ENCODE measurements at regions not wholly inside any gene's neighbourhood (a gene's known extent, or its start where the extent isn't known, plus 50 kb on each side); places are given as distances from the start of the nearest gene placed in this dataset.

GRCh38 chr10:62651341-62651740, 153.2 kb upstream of the ADO start:
- Histone ChIP-seq H3K36me3 (no peaks in the 10 kb centered on the region), H3K27ac (no peak overlapping the region), H3K4me3 (no peak overlapping the region), H3K27me3 (no peaks in the 10 kb centered on the region), H3K9me3 (no peaks in the 10 kb centered on the region), H3K4me1 (no peaks in the 10 kb centered on the region)
- WGBS (ENCODE audit: insufficient coverage, low coverage, low lambda C conversion rate, missing lambda C conversion rate), result 48% methylated on average over 2 of the region's 2 CpGs
- TF ChIP-seq CTCF (IDR thresholded peaks at IDR 0.05), result no peak
- TF ChIP-seq POLR2A (IDR thresholded peaks at IDR 0.05), result no peak
- no peak for DNase-seq
- intact Hi-C loops (cut with DNase I), result no loop called here
- no peak for ATAC-seq

- intact Hi-C loops (cut with DNase I), result no loop called here
- ATAC-seq, result no peak
- Histone ChIP-seq H3K4me3 (no peak overlapping the region), H3K4me1 (no peaks in the 10 kb centered on the region), H3K27me3 (no peaks in the 10 kb centered on the region), H3K9me3 (no peaks in the 10 kb centered on the region), H3K27ac (no peak overlapping the region), H3K36me3 (no peaks in the 10 kb centered on the region)
- TF ChIP-seq POLR2A (IDR thresholded peaks at IDR 0.05) (no peak), CTCF (IDR thresholded peaks at IDR 0.05) (no peak)
- WGBS (ENCODE audit: insufficient coverage, low coverage, low lambda C conversion rate, missing lambda C conversion rate), result 29% methylated on average over 2 of the region's 2 CpGs
- no peak for DNase-seq
Measured at GRCh38 chr10:62652114-62652513, 152.4 kb upstream of the ADO start.

GRCh38 chr10:62652564-62652963, 152.0 kb upstream of the ADO start:
- H3K27ac ChIP-seq, result no peak overlapping the region
- ATAC-seq, result no peak

GRCh38 chr10:62653254-62653653, 151.3 kb upstream of the ADO start:
- Histone ChIP-seq H3K9me3 (no peaks in the 10 kb centered on the region), H3K27ac (no peak overlapping the region), H3K4me1 (no peaks in the 10 kb centered on the region), H3K4me3 (no peak overlapping the region), H3K36me3 (no peaks in the 10 kb centered on the region), H3K27me3 (no peaks in the 10 kb centered on the region)
- intact Hi-C loops (cut with DNase I), result no loop called here
- 62% methylated on average over 6 of the region's 6 CpGs for WGBS (ENCODE audit: insufficient coverage, low coverage, low lambda C conversion rate, missing lambda C conversion rate)
- ATAC-seq (no peak), DNase-seq (no peak)
- TF ChIP-seq POLR2A (IDR thresholded peaks at IDR 0.05), result no peak
- no peak for TF ChIP-seq CTCF (IDR thresholded peaks at IDR 0.05)

More at GRCh38 chr10:62652564-62652963, 152.0 kb upstream of the ADO start:
- Histone ChIP-seq H3K9me3 (no peaks in the 10 kb centered on the region), H3K4me1 (no peaks in the 10 kb centered on the region), H3K4me3 (no peak overlapping the region), H3K27me3 (no peaks in the 10 kb centered on the region), H3K36me3 (no peaks in the 10 kb centered on the region)
- intact Hi-C loops (cut with DNase I), result no loop called here
- TF ChIP-seq POLR2A (IDR thresholded peaks at IDR 0.05) (no peak), CTCF (IDR thresholded peaks at IDR 0.05) (no peak)
- no peak for DNase-seq

GRCh38 chr10:62654966-62655336, 149.6 kb upstream of the ADO start:
- no peak for DNase-seq
- no peaks in the 10 kb centered on the region for H3K36me3 ChIP-seq
- no peaks in the 10 kb centered on the region for H3K9me3 ChIP-seq
- intact Hi-C loops (cut with DNase I), result no loop called here
- no peaks in the 10 kb centered on the region for H3K27me3 ChIP-seq
- 100% methylated on average over 1 of the region's 1 CpG for WGBS (ENCODE audit: insufficient coverage, low coverage, low lambda C conversion rate, missing lambda C conversion rate)
- no peak overlapping the region for H3K4me3 ChIP-seq
- H3K27ac ChIP-seq, result no peak overlapping the region
- ATAC-seq, result no peak
- no peak for TF ChIP-seq POLR2A (IDR thresholded peaks at IDR 0.05)
- no peak for TF ChIP-seq CTCF (IDR thresholded peaks at IDR 0.05)
- no peaks in the 10 kb centered on the region for H3K4me1 ChIP-seq

Measured in right lobe of liver (tissue), 6 donors.